ENCODE measurements at regions not wholly inside any gene's neighbourhood (a gene's known extent, or its start where the extent isn't known, plus 50 kb on each side); places are given as distances from the start of the nearest gene placed in this dataset.
"Not testable (repeated sequence)": the region's sequence is repeated elsewhere in the genome, so short reads cannot be mapped to it uniquely, and the experiment has no call there.

DNA sequence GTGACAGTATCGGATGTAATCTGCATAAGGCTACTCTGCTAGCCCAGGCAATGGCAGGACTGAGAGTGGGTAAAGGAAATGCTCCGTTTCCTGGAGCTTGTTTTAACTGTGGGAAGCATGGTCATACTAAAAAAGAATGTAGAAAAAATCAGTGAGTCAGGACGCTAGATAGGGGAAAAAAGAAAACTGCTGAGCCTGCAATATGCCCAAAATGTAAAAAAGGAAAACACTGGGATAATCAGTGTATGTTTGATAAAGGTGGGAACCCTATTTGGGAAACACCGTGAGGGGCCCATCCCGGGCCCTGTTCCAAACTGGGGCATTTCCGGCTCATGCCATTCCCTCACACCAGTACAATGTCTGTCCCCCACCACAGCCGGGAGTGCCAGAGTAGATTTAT, 775.8 kb downstream of the ZPLD1 start:
- DNase-seq = no peak

DNA sequence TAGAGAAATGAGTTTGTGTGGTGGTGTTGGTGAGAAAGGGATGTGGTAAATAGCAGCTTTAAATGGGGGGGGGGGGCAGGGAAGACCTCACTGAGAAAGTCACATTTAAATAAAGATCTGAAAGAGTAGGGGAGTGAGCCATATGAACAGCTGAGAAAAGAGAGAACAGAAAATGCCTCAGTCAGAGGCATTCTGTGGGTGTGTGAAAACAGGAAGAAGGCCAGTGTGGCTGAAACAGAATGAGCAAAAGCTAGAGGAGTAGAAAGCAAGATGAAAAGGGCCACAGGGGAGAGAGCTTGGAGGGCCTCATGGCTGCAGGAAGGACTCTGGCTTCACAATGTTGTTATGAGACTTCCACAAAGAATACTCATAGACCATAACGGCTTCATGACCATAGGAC, 783.3 kb downstream of the ZPLD1 start:
- DNase-seq = no peak

DNA sequence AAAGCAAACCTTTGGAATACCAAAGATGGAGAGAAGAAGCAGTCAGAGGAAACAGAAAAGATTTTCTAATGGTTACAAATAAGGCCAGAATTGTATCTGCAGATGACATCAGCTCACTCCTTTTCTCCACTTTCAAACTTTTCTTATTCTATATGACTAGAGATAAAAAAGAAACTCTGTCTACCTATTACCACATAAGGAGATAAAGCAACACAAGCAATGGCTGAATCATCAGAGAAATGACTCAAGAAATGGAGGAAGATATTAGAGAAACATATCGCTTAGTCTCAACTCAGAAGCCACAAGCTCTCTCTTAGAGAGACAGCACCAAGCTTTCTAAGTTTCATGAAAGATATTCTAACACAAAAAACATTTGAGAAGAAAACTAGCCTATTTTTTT, 784.0 kb downstream of the ZPLD1 start:
- no peak for DNase-seq

DNA sequence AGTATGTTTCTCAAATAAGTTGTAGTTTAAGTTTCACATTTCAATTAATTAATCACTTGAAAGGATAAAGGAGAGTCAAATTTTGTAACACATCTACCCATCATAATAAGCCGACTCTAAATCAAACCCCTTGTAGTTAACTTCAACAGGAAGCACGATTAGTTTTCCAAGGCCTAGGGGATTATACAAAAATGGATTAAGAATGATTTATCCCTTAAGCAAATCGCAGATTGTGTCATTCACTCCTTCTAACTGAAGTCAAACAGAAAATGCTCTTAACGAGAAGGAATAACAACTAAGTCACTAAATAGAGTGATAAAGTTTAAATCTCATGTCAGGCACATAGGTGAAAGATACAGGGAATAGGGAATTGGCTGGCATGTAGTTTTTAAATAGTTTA, 792.8 kb downstream of the ZPLD1 start:
- DNase-seq = no peak

DNA sequence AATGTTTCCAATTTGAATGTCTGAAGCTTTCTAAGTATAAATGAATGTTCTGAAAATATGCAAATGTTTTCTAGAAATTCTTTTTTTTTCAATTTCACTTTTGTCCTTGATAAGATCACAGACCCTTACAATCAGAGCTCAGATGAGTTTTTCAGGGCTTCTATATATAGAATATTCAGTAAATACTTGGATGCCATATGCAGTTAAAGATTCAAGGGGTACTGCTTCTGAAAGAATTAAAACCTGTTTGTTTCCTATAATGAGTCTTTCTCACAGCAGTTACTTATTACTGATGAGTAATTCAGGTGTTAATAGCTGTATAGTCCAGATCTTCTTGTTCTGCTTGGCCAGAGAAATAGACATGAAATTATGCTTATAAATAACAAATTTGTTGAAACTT, 812.6 kb downstream of the ZPLD1 start:
- no peak for DNase-seq

DNA sequence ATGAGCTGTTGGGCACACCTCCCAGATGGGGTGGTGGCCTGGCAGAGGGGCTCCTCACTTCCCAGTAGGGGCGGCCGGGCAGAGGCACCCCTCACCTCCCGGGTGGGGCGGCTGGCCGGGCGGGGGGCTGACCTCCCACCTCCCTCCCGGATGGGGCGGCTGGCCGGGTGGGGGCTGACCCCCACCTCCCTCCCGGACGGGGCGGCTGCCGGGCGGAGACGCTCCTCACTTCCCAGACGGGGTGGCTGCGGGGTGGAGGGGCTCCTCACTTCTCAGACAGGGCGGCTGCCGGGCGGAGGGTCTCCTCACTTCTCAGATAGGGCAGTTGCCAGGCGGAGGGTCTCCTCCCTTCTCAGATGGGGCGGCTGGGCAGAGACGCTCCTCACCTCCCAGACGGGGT, 820.0 kb downstream of the ZPLD1 start:
- not testable (repeated sequence) for DNase-seq

DNA sequence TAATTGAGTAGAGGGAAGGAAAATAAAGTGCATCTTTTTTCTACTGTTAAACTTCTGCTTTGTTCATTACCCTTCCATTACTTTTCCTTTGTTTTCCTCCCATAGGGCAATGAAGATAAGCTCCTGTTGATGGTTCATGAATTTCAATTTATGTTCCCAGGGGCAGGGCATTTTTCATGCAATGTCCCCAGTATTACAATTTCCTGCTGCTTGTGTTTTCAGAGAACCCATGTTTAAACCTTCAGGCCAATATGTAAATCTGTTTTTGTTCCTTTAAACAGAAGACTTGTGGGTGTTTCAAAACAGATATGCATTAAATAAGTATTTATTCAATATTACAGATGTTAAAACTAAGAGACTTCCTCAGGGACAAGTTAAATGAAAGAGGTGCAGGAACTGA, 834.5 kb downstream of the ZPLD1 start:
- DNase-seq = no peak

DNA sequence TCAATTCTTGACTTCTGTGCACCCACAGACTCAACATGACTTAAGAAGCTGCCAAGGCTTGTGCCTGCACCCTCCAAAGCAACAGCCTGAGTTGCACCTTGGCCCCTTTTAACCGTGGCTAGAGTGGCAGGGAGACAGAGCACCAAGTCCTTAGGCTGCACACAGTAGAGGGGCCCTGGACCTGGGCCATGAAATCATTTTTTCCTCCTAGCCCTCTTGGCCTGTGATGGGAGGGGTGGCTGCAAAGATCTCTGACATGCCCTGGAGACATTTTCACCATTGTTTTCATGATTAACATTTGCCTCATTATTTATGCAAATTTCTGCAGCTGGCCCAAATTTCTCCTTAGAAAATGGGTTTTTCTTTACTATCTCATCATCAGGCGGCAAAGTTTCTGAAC, 836.8 kb downstream of the ZPLD1 start:
- DNase-seq = no peak

DNA sequence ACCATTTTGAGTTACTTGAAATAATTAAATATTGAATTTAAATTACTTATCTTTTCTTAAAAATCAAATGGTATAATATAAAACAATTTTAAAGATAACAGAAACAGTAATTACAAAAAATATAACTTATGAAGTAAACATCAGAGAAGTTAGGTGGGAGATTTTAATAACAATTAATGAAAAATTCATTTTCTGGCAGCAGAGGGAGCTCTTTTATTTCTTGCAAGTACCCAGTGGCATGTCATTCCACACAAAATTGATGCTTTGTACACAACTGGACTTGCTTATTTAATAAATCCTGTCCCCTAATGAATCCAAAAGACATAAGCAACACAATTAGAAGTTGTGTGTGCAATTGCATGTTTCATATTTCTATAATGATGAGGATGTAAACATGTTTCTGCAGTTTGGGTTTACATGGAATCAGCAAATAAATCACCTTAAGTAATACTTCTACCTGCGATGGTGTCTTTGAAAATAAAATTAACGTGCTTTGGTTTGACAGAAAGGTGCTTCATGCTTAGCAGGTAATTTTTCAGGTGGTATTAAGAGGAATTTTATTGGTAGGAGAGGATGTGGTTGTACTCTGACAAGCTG, 861.3 kb downstream of the ZPLD1 start:
- no peak for DNase-seq

DNA sequence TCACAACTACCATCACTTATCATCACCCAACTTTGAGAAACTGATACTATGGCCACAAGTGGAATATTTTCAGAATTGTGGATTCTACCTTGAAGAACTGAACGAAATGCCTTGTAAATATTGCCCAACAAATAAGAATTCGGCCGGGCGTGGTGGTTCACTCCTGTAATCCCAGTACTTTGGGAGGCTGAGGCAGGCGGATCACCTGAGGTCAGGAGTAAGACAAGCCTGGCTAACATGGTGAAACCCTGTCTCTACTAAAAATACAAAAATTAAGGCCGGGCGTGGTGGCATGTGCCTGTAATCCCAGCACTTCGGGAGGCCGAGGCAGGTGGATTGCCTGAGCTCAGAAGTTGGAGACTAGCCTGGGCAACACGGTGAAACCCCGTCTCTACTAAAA, 862.7 kb downstream of the ZPLD1 start:
- DNase-seq = not testable (repeated sequence)

DNA sequence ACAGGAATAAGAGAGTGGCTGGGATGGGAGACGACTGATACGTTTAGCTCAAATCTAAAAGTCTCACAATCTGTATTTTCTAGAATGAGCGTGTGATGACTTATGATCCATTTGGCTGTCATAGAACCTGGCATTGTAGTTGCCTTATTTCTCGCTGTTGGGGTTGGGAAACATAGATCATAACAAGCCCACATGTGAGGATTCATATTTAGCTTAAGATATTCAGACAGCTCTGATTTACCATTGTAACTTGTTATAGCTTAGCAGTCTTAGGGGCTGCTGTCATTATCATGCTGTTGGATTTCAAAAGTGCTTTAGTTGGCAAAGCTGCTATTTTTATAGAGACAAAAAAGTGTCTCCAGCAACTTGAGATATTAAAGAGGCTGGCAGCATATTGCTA, 871.3 kb downstream of the ZPLD1 start:
- DNase-seq = no peak

DNA sequence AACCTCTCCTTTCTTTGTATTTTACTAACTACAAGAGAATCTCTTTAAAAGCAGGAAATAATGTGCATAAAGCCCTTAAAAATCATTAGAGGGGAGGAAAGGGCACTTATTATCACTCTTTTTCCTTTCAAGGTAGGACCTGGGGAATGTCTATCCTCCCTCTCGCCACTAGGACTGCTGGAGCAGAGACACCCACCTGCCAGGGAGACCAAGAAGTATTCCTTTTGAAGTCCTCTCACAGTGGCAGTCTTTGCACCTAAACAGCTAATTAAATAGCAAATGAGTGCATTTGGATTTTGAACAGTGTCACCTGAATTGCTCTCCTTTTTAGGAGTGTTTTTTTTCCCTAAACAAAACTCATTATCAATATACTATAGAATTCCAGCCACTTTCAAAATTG, 874.1 kb downstream of the ZPLD1 start:
- no peak for DNase-seq

DNA sequence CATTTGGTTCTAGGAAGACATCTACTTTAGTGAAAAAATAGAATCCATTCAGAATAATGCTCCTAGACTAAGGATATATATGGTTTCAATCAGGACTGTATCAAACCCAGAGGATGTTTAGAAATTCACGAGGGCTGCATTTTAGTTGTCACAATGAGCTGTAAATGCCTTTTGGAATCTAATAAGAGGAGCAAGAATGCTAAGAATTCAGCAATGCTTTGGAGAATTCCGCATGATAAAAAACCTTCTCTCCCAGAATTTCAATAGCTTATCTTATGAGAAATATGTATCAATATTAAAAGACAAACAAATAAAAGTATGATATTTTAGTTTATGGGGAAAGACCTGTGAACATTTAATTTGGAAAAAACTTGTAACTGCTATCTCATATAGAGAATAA, 885.1 kb downstream of the ZPLD1 start:
- DNase-seq = no peak

DNA sequence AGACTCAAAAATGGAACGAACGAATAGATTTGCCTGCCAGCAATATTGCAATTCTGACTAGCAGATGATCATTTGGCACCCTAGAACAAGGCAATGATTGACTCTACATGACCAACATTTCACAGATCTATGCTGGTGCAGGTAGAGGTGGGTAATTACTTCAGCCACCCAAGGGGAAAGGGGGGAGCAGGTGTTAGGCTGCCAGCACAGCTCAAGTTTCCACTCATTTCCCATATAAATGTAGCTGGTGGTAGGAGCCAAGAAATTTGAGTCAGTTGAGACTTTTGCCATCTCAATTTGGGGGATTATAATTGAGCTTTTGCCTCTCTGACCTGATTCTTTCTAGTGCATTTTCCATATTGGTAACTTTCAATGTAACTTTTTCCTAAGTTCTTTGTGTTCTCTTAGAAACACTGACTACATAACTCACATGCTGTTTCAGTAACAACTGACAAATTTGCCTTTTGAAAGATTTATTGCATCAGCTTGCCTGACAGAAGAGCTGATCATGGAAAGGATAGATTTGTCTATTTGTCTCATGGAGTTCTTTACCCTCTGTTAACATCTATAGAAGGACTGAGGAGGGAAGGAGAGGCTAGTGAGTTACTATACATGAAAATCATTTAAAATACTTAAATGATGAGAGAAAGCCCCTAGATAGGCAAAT, 902.5 kb downstream of the ZPLD1 start:
- no peak for DNase-seq

DNA sequence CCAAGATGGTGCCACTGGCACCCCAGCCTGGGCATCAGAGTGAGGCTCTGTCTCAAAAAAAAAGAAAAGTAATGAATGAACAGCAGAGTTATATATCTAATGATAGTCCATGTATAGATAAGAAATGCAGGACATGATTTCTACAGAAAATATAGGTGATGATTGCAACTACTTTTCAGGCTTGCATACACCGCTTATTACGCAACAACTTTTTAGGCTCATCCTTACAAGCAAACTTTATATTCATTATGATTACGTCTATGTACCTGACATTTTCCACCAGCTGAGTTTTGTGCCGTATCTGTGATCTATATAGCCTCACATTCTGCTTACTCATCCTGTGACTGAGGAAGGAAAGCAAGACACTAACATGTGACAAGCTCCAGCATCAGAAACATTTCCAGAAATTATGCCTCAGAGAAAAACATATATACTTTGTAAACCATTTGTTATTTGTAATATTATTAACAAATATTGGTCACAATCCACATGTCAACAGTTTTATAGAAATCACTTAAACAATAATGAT, 906.3 kb downstream of the ZPLD1 start:
- no peak for DNase-seq

DNA sequence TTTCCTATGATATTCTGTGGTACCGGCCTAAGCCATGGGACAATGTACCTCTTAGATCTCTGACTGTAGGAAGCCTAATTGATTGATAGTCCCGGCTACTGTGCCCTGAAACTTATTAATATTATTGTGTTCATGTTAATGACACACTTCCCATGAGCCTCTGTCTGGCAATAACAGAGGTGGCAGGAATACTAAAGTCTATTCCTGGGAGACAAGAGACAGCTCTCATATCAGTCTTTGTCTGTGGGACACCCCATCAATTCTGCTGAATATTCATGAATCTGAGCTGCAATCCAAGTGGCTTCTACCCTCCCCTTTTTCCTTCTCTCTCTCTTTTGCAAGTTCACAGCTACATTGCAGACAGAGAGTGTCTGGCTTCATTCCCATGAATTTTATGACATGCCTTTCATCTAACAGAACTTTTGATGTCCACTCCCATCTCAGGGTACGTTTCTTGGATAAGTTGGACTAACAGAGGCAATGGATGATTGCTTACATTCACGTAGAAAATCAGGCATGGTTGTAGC, 907.5 kb downstream of the ZPLD1 start:
- no peak for DNase-seq

DNA sequence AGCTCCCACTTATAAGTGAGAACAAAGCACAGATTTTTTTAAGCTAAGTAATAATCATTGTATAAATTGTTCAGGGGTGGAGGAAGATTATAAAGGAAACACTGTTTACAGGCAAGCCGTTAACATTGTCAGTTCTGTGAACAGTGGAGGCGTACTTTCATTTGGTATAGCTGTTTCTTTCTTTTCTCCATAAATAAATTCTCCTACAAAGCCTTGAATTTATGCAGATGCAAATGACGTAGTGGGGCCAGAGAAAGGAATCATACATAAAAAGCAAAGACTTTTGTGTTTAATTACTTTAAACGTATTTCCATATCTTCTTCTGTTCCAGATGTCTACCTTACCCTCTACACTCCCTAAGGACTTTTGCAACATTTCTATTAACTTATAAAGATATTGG, 914.9 kb downstream of the ZPLD1 start:
- DNase-seq = no peak

DNA sequence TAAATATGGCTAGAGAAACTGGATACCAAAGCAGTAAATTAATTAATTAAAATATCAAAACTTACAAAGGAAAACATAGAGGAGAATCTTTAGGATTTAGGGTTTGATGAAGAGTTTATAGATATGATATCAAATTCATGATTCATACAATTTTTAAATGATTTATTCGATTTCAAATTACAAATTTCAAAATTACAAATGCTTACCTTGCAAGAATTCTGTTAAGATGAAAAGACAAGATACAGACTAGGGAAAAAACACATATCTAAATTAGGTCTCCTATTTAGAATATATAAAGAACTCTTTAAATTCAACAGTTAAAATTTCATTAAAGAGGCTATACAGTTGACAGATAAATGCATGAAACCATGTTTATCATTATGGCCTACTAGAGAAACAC, 930.7 kb downstream of the ZPLD1 start:
- no peak for DNase-seq

DNA sequence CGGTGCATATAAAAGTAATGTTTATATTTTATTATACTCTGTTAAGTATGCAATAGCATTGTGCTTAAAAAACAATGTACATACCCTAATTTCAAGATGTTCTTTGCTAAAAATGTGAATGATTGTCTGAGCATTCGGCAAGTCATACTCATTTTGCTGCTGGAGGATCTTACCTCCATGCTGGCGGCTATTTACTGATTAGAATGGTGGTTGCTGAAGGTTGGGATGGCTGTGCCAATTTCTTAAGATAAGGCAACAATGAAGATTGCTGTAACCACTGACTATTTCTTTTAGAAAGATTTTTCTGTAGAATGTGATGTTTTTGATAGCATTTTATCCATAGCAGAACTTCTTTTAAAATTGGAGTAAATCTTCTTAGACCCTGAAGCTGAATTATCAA, 932.7 kb downstream of the ZPLD1 start:
- DNase-seq = no peak

DNA sequence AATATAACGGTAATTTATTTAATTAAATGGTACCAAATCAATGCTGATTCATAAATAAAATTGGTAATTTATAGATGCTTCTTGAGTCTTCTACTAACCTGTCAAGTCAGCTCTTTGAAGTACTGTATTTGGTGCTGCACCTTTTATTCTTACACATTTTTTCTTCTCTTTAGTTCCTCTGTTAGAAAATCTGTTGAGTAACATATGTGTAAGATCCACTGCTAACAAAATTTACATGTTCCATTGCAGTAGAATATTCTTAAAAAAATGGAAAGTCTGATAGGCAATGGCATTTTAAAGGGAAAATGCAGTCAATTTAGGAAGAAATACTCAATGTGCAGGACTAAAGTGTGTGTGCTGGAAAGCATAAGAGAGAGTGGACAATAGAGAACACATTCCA, 936.6 kb downstream of the ZPLD1 start:
- DNase-seq = no peak

DNA sequence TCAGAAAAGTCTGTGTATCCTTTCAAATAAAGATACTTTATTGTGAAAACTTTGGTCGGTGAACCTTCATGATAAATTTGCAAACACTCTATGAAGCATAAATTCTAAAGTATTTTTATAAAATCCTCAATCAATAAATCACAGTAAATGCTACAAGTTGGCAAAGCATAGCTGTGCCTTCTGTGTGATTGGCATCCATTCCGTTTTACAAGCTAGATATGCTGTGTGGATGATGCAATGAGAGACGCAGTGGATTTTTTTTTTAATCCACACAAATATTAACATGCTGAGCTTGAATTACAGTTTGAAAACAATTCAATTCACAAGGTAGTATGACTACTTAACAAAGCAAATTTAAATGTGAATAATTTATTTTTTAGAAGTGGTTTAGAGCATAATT, 937.2 kb downstream of the ZPLD1 start:
- DNase-seq = no peak

DNA sequence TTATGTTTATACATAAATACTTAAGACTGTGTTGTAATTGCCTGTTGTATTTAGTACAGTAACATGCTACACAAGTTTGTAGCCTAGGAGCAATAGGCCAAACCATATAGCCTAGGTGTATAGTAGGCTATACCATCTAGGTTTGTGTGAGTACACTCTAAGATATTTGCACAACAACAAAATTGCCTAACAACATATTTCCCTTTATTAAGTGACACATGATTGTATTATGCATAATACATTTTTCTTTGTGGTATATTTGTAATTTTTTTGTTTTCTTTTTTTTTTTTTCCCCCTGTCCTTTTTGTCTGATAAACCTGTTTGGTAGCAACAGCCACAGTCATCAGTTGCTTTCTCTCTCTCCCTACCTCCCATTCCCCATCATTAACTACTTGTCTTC, 945.6 kb downstream of the ZPLD1 start:
- no peak for DNase-seq

DNA sequence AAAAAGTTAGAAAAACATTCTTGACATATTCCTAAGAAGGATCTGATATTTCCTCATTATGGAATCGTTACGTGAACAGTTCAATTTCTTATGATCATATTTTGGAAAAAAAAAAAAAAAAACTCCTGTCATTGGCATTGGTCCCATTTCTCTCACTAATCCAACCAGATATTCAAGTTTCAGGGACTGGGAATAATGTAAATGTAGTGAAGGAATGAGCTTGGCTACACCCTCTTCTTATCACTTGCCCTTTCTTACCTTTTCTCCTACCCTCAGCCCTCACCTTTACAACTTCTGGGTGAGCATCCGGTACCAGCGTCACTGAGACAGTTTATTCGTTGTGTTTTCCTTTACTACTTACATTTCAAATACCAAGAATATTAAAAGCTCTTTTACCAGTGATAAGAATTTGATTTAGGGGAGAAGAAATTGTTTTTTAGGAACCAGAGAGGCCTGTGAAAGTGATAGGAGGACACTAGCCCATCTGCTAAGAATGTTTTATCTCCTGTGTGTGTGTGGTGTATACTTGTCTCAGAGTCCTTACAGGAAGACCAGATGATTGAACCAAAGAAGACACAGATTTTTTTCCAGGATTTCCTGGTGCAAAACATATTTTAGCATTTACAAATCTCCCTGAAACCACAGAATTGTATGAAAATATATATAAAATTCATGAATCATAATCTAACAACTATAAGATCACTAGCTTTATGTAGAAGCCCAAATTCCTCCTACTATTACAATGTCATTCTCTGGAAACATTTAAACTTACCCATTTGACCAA, 946.7 kb downstream of the ZPLD1 start:
- no peak for DNase-seq
